Retina (tissue), 1 donor: ENCODE measurements at regions not wholly inside any gene's neighbourhood (a gene's known extent, or its start where the extent isn't known, plus 50 kb on each side); places are given as distances from the start of the nearest gene placed in this dataset.
"Not testable (repeated sequence)": the region's sequence is repeated elsewhere in the genome, so short reads cannot be mapped to it uniquely, and the experiment has no call there.

Experiments used
- DNase-seq: peaks from one replicate; pipeline ENCODE4 v3.0.0-alpha.2; 2016

- DNase-seq: no peak
Measured at GRCh38 chr3:96491023-96491422, 323.4 kb upstream of the EPHA6 start.

DNA sequence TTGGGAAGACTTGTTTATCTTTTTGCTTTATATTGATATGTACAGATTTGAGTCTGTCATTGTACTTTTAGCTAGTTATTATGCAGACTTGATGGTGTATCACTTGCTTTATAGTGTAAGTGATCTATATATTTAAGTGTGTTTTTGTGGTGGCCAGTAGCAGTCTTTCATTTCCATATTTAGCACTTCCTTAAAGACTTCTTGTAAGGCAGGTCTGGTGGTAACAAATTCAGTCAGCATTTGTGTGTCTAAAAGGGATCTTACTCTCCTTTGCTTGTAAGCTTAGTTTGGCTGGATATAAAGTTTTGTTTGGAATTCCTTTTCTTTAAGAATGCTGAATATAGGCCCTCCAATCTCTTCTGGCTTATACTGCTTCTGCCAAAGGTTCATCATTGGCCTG is 322.5 kb upstream of the EPHA6 start:
- no peak for DNase-seq

GRCh38 chr3:96510334-96510733 is 304.1 kb upstream of the EPHA6 start:
- DNase-seq: no peak

DNA sequence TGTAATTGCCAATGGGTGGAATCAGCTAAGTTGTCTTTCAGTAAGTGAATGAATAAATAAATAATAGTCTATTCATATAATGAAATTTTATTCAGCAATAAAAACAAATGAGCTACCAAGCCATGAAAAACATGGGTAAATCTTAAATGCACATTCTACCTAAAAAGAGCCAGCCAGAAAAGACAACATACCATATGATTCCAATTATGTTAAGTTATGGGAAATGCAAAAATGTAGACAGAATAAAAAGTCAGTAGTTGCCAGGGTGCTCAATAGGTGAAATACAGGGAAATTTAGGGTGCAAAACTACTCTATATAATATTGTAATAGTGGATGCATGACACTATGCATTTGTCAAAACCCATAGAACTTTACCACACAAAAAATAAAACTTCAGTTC is 277.2 kb upstream of the EPHA6 start:
- DNase-seq: no peak

GRCh38 chr3:96538186-96538585 is 276.2 kb upstream of the EPHA6 start:
- no peak for DNase-seq

DNA sequence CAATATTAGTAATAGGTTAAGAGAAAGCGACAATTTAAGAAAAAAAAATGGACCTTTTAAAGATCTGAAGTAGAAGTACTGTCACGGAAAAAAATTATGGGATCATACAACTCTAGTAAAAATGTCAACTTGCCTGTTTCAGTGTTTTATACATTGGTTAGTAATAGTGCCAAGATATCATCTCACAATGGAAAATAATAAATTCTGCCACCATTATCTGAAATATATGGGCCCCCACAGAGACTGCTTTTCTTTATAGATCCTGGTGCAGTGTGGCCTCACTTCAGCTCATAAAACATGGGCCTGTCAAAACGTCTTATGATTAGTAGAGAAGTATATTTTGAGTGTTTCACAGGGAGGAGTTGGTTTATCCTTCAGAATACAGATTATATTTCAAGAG is 266.3 kb upstream of the EPHA6 start:
- DNase-seq: no peak

DNA sequence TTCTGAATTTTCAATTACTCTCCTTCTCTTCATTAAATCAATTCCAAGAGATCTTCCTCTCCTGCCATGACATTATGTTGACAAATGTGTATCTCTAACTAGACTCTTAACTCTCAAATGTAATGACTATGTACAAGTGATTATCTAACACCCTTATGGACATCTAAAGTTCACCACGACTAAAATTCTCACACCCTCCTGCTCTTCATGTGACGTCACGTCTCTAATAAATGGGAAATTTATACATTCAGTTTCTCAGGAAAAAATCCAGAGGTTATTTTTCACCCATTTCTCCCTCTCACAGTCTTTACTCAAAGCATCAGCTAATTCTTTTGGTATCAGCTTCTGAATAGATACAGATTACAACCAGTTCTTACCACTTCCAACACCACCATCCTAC is 237.5 kb upstream of the EPHA6 start:
- DNase-seq: no peak

GRCh38 chr3:96584066-96584465 is 230.3 kb upstream of the EPHA6 start:
- DNase-seq: no peak

DNA sequence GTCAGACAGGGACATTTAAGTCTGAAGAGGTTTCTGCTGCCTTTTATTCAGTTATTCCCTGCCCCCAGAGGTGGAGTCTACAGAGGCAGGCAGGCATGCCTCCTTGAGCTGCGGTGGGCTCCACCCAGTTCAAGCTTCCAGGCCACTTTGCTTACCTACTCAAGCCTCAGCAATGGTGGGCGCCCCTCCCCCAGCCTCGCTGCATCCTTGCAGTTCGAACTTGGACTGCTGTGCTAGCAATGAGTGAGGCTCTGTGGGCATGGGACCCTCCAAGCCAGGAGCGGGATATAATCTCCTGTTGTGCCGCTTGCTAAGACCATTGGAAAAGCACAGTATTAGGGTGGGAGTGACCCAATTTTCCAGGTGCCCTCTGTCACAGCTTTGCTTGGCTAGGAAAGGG is 207.5 kb upstream of the EPHA6 start:
- not testable (repeated sequence) for DNase-seq

GRCh38 chr3:96619475-96619874 is 194.9 kb upstream of the EPHA6 start:
- peak; percentile 1 for DNase-seq

DNA sequence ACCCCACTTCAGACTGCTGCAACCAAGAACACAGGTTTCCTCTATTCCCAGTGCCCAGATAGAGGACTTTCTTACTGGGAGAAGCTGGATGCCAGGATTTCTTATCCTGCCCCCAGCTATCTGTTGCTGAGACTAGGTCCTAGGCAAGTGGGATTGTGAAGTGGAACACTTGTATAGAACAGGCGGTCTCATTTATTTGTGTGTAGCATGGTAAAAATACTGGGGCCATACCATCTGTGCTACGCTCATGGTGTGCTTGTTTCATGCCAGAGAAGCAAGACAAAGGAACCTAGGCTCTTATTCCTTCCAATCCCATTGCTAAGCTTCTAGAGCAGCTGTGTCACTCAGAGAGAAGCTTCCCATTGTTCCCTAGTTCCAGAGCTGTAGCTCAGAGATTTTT is 191.5 kb upstream of the EPHA6 start:
- no peak for DNase-seq

GRCh38 chr3:96631050-96631449 is 183.3 kb upstream of the EPHA6 start:
- DNase-seq: no peak

DNA sequence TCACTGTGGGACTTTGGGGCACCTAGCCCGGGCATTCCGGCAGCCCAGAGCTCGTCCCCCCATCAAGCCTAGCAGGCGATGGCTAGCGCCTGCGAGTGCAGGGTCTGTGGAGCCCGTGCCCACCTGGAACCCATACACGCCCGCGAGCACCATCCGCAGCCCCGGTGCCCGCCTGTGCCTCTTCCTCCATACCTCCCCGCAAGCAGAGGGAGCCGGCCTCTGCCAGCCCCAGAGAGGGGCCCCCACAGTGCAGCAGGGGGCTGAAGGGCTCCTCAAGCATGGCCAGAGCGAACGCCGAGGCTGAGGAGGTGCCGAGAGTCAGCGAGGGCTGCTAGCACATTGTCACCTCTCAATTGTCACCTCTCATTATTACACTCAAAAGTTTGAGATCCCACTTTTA is 167.8 kb upstream of the EPHA6 start:
- DNase-seq: no peak

- no peak for DNase-seq
Measured at GRCh38 chr3:96657710-96658109, 156.7 kb upstream of the EPHA6 start.

DNA sequence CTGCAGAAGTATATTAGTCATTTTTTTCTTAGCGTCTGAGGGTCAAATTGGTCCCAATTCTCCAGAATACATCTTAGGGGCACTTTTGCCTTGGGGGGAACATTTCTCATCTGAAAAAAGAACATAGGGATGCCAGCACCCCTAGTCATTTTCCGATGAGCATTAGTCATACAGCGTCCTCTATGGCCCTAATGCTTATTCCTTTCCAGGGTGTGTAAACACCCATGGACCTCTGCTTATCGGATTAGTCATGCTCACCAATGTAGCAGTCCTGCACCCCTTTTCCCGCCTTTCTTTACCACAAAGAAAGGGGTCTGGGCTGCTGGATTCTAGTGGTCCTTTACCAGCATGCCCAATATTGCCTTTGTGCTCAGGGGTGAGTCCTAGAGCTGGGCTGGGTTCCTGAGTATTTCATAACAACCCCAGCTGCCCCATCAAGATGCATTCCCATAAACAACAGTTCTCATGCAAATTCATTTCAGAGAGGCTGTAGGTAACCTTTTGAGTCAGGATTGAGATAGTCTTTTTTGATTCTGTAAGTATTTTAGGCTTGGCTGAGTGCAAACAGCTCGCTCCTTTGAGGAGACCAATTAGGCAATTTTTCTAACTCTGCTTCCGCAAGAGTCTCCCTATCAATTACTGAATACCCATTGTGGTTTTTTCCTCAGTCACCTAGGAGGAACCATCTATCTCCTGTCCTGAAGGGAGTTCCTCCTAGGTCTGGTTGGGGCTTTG is 142.4 kb upstream of the EPHA6 start:
- DNase-seq: not testable (repeated sequence)

- DNase-seq: no peak
Measured at GRCh38 chr3:96677156-96677555, 137.2 kb upstream of the EPHA6 start.

GRCh38 chr3:96678325-96678724 is 136.1 kb upstream of the EPHA6 start:
- DNase-seq: no peak

DNA sequence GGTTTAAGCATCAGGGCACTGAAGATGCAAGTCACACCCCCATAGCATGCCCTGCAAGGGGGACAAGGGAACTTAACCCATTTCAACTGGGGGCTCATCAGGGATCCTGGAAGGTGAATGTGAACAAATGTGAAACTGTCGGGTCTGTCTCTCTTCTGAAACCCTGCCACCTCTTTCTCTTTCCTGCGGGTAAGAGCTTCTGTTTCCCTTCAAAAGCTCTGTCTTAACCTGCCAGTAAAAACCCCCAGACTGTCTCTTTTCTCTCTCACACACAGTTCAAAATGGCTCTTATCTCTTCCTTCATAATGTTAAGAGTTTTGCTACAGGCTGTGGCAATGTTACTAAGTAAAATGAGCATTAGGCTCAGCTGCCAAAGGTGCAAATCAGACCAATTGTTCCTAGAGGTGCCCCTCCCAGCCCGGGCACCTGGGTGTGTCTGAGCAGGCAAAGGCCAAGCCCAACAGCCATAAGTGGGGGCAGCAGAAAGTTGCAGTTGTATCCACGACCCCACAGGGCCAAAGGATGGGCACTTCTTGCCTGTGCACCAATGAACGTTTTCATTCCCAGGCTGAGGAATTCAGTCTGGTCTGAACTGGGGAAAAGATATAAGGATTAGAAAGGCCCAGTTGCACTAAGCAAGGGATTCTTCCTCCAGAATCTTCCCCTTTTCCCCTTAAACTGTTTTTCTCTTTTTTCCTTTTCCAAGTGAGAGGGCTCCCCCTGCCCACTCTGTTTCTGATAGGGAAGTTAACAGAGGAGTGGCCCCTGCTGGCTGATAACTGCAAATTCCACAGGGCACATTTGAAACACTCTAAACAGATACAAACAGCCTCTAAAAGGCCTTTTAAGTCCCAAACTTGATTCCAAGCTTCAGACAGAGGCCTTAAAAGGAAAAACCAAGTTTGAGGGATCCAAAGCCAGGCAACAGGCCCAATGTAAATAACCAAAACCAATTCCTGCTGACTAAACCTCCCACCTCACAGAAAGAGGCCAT is 113.8 kb upstream of the EPHA6 start:
- DNase-seq: no peak

GRCh38 chr3:96705895-96706294 is 108.5 kb upstream of the EPHA6 start:
- no peak for DNase-seq

- no peak for DNase-seq
Measured at GRCh38 chr3:96706509-96706908, 107.9 kb upstream of the EPHA6 start.

DNA sequence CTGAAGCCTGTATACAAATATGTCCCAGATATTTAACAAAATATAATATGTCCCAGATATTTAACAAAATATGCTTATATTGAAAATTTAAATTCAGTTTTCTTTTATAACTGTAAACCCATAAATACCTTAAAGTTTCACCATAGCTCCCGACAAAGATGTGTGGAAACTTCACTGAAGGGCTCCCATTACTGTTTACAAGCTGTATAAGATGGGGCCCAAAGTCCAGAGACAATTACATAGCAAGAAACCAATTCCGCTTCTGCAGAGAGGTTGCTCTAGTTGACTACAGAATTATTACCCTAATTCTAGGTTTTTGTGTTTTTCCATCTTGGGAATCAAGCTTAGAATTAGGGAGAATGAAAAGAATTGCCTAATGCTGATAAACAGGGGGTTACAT is 102.6 kb upstream of the EPHA6 start:
- DNase-seq: no peak

DNA sequence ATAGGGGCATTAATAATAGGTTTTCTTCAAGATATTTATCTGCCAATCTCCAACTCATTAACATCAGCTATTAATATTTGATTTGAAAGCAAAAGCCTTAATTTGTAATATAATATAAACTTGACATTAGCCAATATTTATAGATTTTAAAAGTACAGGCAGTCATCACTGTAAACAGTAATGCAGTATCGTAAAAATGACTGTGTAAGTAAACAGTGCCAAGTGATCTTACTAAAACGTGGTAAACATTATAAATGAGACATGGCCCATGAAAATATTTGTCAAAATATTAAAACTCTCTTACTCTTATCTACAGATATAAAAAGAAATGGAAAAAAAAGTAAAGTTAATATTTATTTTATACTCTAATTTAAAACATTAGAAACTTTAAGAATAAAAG is 101.6 kb upstream of the EPHA6 start:
- no peak for DNase-seq

DNA sequence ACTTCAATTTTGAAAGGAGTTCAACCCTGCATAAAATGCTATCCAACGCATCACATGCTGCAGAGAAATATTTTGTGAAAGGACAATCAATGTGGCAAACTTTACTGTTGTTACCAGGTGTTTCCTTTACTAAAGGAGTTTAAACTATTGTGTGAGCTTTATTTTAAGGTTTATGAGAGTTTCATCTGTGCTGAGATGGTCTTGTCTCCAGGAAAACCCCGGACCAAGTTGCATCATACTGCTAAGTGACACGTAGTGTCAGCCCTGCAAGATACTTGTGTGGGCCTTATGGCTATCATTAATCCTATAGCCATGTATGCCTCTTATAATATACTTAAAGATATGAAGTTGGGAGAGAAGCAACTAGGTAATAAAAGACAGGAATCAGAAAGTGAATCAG is 94.5 kb upstream of the EPHA6 start:
- DNase-seq: no peak

GRCh38 chr3:96731031-96731430 is 83.4 kb upstream of the EPHA6 start:
- no peak for DNase-seq
